NCI-H1417 treated with DMSO at 0.1 percent for 48 hours (cell line): ENCODE measurements at regions not wholly inside any gene's neighbourhood (a gene's known extent, or its start where the extent isn't known, plus 50 kb on each side); places are given as distances from the start of the nearest gene placed in this dataset.

Experiments
- DNase-seq: peaks from one replicate; lab custom pipeline; 2025; lab: John Stamatoyannopoulos, UW

DNA sequence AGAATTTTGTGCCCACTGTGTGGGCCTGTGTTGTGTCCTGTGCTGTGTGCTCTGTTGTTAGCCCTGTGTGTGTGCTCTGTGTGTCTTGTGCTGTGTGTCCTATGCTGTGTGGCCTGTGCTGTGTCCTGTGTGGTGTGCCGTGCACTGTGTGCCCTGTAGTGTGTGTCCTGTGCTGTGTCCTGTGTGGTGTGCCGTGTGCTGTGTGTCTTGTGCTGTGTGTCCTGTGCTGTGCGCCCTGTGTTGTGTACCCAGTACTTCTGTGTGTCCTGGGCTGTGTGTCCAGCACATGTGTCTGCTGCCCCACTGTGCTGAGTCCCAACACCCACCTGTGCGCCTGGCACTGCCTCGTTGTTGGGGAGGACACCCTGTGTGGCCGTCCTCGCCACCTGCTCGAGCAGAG, 53.2 kb upstream of the CHRNA7 start:
- DNase-seq = no peak

DNA sequence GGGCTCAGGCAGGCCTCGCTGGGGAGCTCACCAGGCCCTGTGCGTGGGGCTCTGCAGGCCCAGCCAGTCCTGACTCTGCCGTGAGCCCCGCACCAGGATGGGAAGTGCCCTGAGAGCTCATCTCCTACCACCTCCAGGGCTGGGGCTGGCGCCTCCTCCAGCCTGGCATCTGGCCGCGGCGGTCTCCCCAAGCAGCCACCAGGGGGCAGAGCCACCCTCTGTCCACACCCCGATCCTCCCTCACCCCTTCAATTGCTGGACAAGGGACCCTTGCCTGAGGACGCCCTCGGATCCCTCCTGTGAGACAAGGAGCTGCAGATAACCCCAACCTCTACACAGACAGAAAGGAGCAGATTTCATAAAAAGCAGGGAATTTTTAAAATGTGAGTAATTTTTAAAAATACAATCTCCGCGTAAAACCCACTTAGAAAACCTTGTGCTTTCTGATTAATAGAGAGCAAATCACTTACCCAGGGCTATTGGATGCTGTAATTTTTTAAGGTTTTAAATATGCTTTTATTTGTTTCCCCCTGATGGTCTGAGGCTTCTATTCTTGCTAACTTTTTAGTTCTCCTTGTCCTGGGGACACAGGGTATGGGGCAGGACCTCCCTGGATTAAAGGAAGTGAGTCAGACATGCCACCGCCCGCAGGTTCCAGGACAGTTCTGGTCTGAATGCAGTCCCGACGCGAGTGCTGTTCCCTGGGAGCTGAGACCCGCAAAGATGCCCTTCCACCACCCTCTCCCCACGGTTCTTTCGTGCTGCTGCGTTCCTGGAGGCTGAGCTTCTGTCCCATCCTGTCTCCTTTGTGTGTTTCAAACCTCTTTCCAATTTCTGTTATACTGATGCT, 52.3 kb upstream of the CHRNA7 start:
- no peak for DNase-seq
